Osteoblast (primary cell): ENCODE measurements at regions not wholly inside any gene's neighbourhood (a gene's known extent, or its start where the extent isn't known, plus 50 kb on each side); places are given as distances from the start of the nearest gene placed in this dataset.

Source experiments
- DNase-seq: peaks from one replicate; pipeline ENCODE4 v3.0.0; 2011; ENCODE audit warnings: low spot score, mixed read lengths; ENCODE audit not compliant: insufficient read length; ENCODE audit errors: missing footprints
- H2AFZ ChIP-seq: 2 replicates; pipeline ENCODE4 v1.6.0; 2011; ENCODE audit warnings: mild to moderate bottlenecking, low read length
- H3K27ac ChIP-seq: 2 replicates; pipeline ENCODE4 v1.5.1; 2011; ENCODE audit warnings: mild to moderate bottlenecking, low read depth, low read length, moderate library complexity
- H3K27me3 ChIP-seq: 2 replicates; pipeline ENCODE4 v1.6.0; 2012; ENCODE audit warnings: mild to moderate bottlenecking, control low read depth, inconsistent platforms, low read length, moderate library complexity; ENCODE audit not compliant: insufficient read depth
- H3K36me3 ChIP-seq: 2 replicates; pipeline ENCODE4 v1.5.1; 2011; ENCODE audit warnings: mild to moderate bottlenecking, low read length, control low read depth, moderate library complexity; ENCODE audit not compliant: insufficient read depth
- H3K4me1 ChIP-seq: 2 replicates; pipeline ENCODE4 v1.5.1; 2011; ENCODE audit warnings: mild to moderate bottlenecking, low read length, control low read depth, moderate library complexity; ENCODE audit not compliant: insufficient read depth
- H3K4me2 ChIP-seq: 2 replicates; pipeline ENCODE4 v1.6.0; 2011; ENCODE audit warnings: mild to moderate bottlenecking, low read length; ENCODE audit not compliant: insufficient read depth
- H3K4me3 ChIP-seq: fragments of 200-600 bp; sonication (generic); 3 replicates; pipeline ENCODE4 v1.5.1; 2012; ENCODE audit warnings: mild to moderate bottlenecking, low read length, inconsistent platforms; ENCODE audit not compliant: insufficient read depth
- H3K79me2 ChIP-seq: 2 replicates; pipeline ENCODE4 v1.6.0; 2012; ENCODE audit warnings: mild to moderate bottlenecking, low read length, control low read depth, inconsistent platforms; ENCODE audit not compliant: insufficient read depth
- H3K9me3 ChIP-seq: 2 replicates; pipeline ENCODE4 v1.5.1; 2011; ENCODE audit warnings: low read depth, low read length, control low read depth
- H4K20me1 ChIP-seq: 2 replicates; pipeline ENCODE4 v1.6.0; 2012; ENCODE audit warnings: mild to moderate bottlenecking, low read length, control low read depth; ENCODE audit not compliant: insufficient read depth
- CTCF ChIP-seq: IDR thresholded peaks from 2 replicates; pipeline ENCODE4 v1.5.1; 2011; ENCODE audit warnings: mild to moderate bottlenecking, low read depth, low read length, moderate library complexity; ENCODE audit errors: extremely low read depth

GRCh38 chr16:80462917-80463316 is 77.9 kb upstream of the DYNLRB2 start:
- Histone ChIP-seq H3K79me2 (no peaks in the 10 kb centered on the region), H3K4me3 (no peak overlapping the region), H3K4me1 (peaks cover 18% of the 10 kb centered on the region), H3K27me3 (no peaks in the 10 kb centered on the region), H2AFZ (no peak overlapping the region), H4K20me1 (no peaks in the 10 kb centered on the region), H3K27ac (no peak overlapping the region), H3K36me3 (no peaks in the 10 kb centered on the region), H3K9me3 (no peaks in the 10 kb centered on the region), H3K4me2 (no peak overlapping the region)
- TF ChIP-seq CTCF: no peak
- DNase-seq: no peak

DNA sequence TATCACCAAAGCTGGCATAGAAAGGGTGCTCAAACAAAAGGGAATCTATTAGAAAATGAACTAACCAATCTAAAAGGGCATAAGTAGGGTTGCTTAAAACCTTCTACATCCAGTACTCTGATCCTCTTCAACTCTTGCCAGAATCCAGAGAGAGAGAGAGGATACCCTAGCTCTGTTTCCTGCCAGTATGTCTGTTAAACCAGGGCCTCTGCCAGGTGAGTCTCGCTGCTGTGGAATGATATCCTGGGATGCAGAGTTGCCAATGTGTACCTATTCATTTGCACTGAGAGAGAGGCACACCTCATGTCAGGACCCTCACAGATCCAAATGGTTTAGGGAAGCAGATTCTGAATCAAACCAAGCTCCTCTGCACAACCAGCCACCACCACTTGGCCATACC is 79.8 kb upstream of the DYNLRB2 start:
- no peak overlapping the region for H3K4me2 ChIP-seq
- H2AFZ ChIP-seq: no peak overlapping the region
- no peak for TF ChIP-seq CTCF
- H3K4me3 ChIP-seq: no peak overlapping the region
- no peaks in the 10 kb centered on the region for H3K27me3 ChIP-seq
- H4K20me1 ChIP-seq: no peaks in the 10 kb centered on the region
- H3K36me3 ChIP-seq: no peaks in the 10 kb centered on the region
- H3K79me2 ChIP-seq: no peaks in the 10 kb centered on the region
- DNase-seq: no peak
- no peak overlapping the region for H3K27ac ChIP-seq
- H3K4me1 ChIP-seq: peaks cover 15% of the 10 kb centered on the region
- H3K9me3 ChIP-seq: no peaks in the 10 kb centered on the region

DNA sequence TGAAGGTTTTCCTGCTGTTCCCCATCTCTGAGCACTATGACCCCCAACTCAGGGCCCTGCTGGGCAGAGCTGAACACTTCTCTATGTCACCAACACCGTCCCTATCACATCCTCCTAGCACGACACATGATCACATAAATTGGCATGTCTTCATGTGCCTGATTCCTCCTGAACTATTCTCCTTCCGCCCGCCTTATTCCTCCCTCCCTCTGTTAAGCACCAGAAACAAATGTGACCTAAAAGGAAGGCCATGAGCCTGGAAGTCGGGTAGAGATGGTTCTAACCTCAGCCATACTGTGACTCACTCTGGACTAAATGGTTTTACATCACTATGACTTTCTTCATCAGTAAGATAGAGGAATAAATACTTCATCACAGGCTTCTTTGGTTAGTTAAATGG is 80.8 kb upstream of the DYNLRB2 start:
- H3K9me3 ChIP-seq: no peaks in the 10 kb centered on the region
- H3K36me3 ChIP-seq: no peaks in the 10 kb centered on the region
- H3K4me2 ChIP-seq: no peak overlapping the region
- H2AFZ ChIP-seq: no peak overlapping the region
- H3K4me1 ChIP-seq: peaks cover 15% of the 10 kb centered on the region
- peak overlapping the region; percentile 51 for H3K27ac ChIP-seq
- no peaks in the 10 kb centered on the region for H3K27me3 ChIP-seq
- no peak overlapping the region for H3K4me3 ChIP-seq
- DNase-seq: no peak
- no peaks in the 10 kb centered on the region for H3K79me2 ChIP-seq
- H4K20me1 ChIP-seq: no peaks in the 10 kb centered on the region
- TF ChIP-seq CTCF: no peak

DNA sequence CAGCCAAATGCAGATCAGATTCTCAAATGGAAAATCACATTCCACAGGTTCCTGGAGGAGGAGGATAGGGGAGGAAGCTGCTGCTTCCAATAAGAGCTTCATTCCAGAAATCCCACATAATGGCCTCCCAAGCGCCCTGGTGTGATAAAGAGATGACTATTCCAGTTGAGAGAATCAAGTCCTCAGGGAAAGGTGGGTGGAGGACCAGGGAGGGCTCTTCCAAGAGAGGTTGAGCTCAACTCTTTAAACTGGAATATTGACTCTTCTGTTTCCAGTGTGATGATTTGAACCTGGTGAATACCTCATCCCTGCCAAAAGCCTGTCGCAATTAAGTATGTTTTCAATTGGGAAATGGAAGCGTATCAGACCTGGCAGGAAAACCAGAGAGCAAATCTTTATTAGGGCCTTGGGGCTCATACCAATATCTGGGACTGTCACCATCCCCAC is 81.4 kb upstream of the DYNLRB2 start:
- Histone ChIP-seq H3K9me3 (no peaks in the 10 kb centered on the region), H3K27me3 (no peaks in the 10 kb centered on the region), H3K4me3 (no peak overlapping the region), H4K20me1 (no peaks in the 10 kb centered on the region), H3K36me3 (no peaks in the 10 kb centered on the region), H2AFZ (no peak overlapping the region), H3K4me2 (peak overlapping the region; percentile 1), H3K4me1 (peaks cover 15% of the 10 kb centered on the region), H3K27ac (peak overlapping the region; percentile 51), H3K79me2 (no peaks in the 10 kb centered on the region)
- DNase-seq: peak; percentile 67
- no peak for TF ChIP-seq CTCF
